ENCODE measurements at regions not wholly inside any gene's neighbourhood (a gene's known extent, or its start where the extent isn't known, plus 50 kb on each side); places are given as distances from the start of the nearest gene placed in this dataset.
"Not testable (repeated sequence)": the region's sequence is repeated elsewhere in the genome, so short reads cannot be mapped to it uniquely, and the experiment has no call there.

DNA sequence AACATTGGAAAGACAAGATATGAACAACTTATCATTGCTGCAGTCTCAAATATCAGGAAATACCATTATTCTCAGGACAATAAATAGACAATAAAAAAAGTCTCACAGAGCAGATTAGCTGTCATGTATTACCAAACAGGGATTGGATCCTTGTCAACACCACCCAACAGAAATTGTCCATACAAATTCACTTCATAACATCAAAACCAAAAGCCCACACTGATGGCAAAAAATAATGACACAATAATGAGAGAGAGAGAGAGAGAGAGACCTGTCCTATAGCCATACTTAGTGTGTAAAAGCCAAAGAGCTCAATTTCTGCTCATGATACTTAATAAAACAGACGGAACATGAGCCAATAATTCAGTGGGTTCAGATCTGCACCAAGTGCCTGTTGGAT is 96.5 kb downstream of the PPIAL4G start:
- Histone ChIP-seq H2AFZ (no peak overlapping the region), H3K27ac (no peak overlapping the region), H3K4me3 (no peak overlapping the region), H3K4me1 (ENCODE audit: insufficient read depth) (peaks cover 3% of the 10 kb centered on the region), H3K27me3 (no peaks in the 10 kb centered on the region), H3K9me2 (replicated peaks; ENCODE audit: insufficient read depth) (no peaks in the 10 kb centered on the region), H3K9me3 (ENCODE audit: low read depth) (no peaks in the 10 kb centered on the region), H4K20me1 (ENCODE audit: insufficient read depth, poor library complexity, severe bottlenecking) (no peaks in the 10 kb centered on the region), H3K79me2 (no peaks in the 10 kb centered on the region), H3K4me2 (no peak overlapping the region), H3K36me3 (replicated peaks; ENCODE audit: insufficient read depth, low read depth) (no peaks in the 10 kb centered on the region)
- no peak for DNase-seq (ENCODE audit: low spot score)
- WGBS (ENCODE audit: low lambda C conversion rate, missing lambda C conversion rate): 100% methylated on average over 1 of the region's 1 CpG
- TF ChIP-seq CTCF (IDR thresholded peaks at IDR 0.05; ENCODE audit: poor library complexity) (no peak), EZH2phosphoT487 (IDR thresholded peaks at IDR 0.05; ENCODE audit: low read depth, severe bottlenecking, unreplicated experiment) (no peak), EZH2 (IDR thresholded peaks at IDR 0.05; ENCODE audit: borderline replicate concordance) (no peak)

GRCh38 chr1:148386031-148386398 is 97.1 kb downstream of the PPIAL4G start:
- not testable (repeated sequence) for H3K4me3 ChIP-seq; H3K79me2 ChIP-seq; H3K9me3 ChIP-seq (ENCODE audit: low read depth); H3K9me2 ChIP-seq (replicated peaks; ENCODE audit: insufficient read depth); H3K36me3 ChIP-seq (replicated peaks; ENCODE audit: insufficient read depth, low read depth); H2AFZ ChIP-seq; H3K27ac ChIP-seq; H3K27me3 ChIP-seq; H3K4me2 ChIP-seq; DNase-seq (ENCODE audit: low spot score); H4K20me1 ChIP-seq (ENCODE audit: insufficient read depth, poor library complexity, severe bottlenecking); H3K4me1 ChIP-seq (ENCODE audit: insufficient read depth)
- WGBS (ENCODE audit: low lambda C conversion rate, missing lambda C conversion rate): 77% methylated on average over 4 of the region's 4 CpGs

DNA sequence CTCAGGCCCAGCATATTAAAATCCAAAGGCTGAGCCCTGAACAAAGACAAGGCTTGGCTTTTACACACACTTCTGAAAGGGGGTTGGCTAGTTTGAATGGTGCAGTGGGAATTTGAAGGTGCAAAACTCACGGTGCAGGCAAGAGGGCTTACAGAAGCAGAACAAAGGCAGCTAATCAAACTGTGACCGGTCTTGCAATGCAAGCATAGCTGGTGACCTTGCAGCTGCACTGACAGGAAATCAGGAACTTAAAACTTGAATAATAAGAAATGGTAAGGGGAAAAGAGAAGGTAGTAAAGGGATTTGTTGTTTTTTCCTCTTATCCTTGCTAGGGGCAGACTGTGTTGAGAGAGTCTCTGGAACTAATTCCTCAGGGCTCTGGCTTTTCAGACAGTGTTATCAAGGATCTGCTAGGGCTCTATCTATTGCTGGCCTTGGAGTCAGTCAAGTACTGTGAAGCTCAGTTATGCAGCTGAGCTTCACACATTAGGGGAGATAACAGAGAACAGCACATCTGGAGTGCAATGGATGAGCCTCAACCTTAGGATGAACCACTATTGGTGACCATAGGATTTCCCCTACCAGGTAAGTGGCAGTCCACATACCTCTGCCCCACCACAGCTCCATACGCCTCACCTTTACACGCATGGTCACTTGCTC is 97.6 kb downstream of the PPIAL4G start:
- no peaks in the 10 kb centered on the region for H3K9me2 ChIP-seq (replicated peaks; ENCODE audit: insufficient read depth)
- H3K4me2 ChIP-seq: no peak overlapping the region
- no peak for DNase-seq (ENCODE audit: low spot score)
- no peak overlapping the region for H3K4me3 ChIP-seq
- no peaks in the 10 kb centered on the region for H3K79me2 ChIP-seq
- H3K27me3 ChIP-seq: peaks cover under 1% of the 10 kb centered on the region
- WGBS (ENCODE audit: low lambda C conversion rate, missing lambda C conversion rate): 76% methylated on average over 4 of the region's 4 CpGs
- no peak overlapping the region for H2AFZ ChIP-seq
- no peak for TF ChIP-seq CTCF (IDR thresholded peaks at IDR 0.05; ENCODE audit: poor library complexity)
- no peaks in the 10 kb centered on the region for H3K36me3 ChIP-seq (replicated peaks; ENCODE audit: insufficient read depth, low read depth)
- peaks cover 3% of the 10 kb centered on the region for H3K4me1 ChIP-seq (ENCODE audit: insufficient read depth)
- H3K9me3 ChIP-seq (ENCODE audit: low read depth): no peaks in the 10 kb centered on the region
- H4K20me1 ChIP-seq (ENCODE audit: insufficient read depth, poor library complexity, severe bottlenecking): no peaks in the 10 kb centered on the region
- no peak overlapping the region for H3K27ac ChIP-seq

GRCh38 chr1:148383966-148384365 is 99.1 kb downstream of the PPIAL4G start:
- no peak overlapping the region for H2AFZ ChIP-seq
- H3K4me3 ChIP-seq: no peak overlapping the region

More at GRCh38 chr1:148383966-148384365, 99.1 kb downstream of the PPIAL4G start:
- Histone ChIP-seq H4K20me1 (ENCODE audit: insufficient read depth, poor library complexity, severe bottlenecking) (no peaks in the 10 kb centered on the region), H3K27ac (no peak overlapping the region), H3K4me1 (ENCODE audit: insufficient read depth) (no peaks in the 10 kb centered on the region), H3K9me2 (replicated peaks; ENCODE audit: insufficient read depth) (no peaks in the 10 kb centered on the region), H3K27me3 (peaks cover 16% of the 10 kb centered on the region), H3K9me3 (ENCODE audit: low read depth) (no peaks in the 10 kb centered on the region), H3K79me2 (no peaks in the 10 kb centered on the region), H3K4me2 (no peak overlapping the region), H3K36me3 (replicated peaks; ENCODE audit: insufficient read depth, low read depth) (no peaks in the 10 kb centered on the region)
- TF ChIP-seq EZH2phosphoT487 (IDR thresholded peaks at IDR 0.05; ENCODE audit: low read depth, severe bottlenecking, unreplicated experiment) (no peak), EZH2 (IDR thresholded peaks at IDR 0.05; ENCODE audit: borderline replicate concordance) (no peak), CTCF (IDR thresholded peaks at IDR 0.05; ENCODE audit: poor library complexity) (no peak)
- DNase-seq (ENCODE audit: low spot score): no peak
- 78% methylated on average over 5 of the region's 5 CpGs for WGBS (ENCODE audit: low lambda C conversion rate, missing lambda C conversion rate)
